HG03103 (cell line): ENCODE measurements at regions not wholly inside any gene's neighbourhood (a gene's known extent, or its start where the extent isn't known, plus 50 kb on each side); places are given as distances from the start of the nearest gene placed in this dataset.
"Not testable (repeated sequence)": the region's sequence is repeated elsewhere in the genome, so short reads cannot be mapped to it uniquely, and the experiment has no call there.

Experiments used
- ATAC-seq: cut with Tn5 transposase; IDR thresholded peaks from one replicate; pipeline ENCODE4 v1.9.1; 2021; ENCODE audit warnings: low read depth; ENCODE audit not compliant: unreplicated experiment

DNA sequence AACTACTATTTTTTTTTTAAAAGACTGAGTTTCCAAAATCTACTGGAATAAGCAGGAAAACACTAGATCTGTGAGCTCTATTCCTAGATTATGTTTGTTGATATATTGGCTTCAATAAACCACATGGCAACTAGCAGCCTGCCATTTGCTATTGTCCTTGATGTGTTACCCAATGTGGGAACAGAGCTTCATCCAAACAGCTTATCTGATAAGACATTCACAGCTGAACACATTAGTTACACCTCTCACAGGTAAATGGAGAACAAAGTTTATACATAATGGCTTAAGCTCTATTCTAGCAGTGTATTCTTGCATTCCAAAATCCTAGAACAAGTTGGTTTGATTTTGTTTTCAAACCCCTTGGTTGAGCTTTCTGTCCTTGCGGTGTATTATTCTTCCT, 642.1 kb downstream of the TLE1 start:
- no peak for ATAC-seq

DNA sequence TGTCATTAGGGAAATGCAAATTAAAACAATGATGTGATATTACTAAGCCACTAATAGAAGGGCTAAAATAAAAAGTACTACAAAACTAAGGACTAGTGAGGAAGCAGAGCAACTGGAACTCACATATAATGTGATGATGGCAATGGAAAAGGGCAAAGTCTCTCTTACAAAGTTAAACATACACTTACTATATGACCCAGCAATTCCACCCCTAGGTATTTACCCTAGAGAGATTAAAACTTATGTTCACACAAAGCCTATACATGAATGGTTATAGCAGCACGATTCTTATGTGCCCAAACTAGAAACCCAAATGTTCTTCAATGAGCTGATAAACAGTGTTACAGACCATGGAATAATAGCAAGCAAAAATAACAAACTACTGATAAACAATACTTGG, 643.7 kb downstream of the TLE1 start:
- no peak for ATAC-seq

DNA sequence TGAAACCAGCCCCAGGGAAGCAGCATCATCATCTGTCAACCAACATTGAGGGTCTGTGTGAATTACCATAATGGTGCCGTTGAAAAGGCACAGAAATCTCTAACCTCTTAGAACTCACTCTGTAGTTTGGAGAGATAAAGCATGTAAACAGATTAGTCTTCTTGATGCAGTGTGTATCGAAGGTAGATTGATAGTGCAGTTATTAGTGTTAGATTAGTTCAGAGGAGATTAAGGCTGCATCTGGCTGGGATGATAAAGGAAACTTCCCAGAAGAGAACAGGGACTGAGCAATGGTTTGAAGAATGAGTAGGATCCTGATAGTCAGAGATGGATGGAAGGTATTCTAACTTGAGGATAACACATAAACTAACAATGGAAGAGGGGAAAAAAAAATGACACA, 651.5 kb downstream of the TLE1 start:
- ATAC-seq, result no peak

DNA sequence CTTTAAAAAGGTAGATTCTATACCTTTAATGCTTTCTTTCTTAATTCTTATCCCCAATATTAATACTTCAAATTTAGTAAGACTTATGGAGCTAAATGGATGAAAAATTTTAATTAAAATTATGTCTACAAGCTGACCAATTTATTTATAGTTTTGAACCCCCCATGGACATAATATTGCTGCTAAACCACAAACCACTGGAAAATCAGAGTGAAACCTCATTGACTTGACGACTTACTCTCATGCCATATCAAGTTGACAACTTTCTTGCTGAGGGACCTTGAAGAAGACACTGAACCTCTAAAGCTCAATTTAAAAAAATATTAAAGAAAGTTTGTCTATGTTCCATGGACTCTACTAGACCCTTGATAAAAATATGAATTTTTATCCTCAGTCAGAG, 653.7 kb downstream of the TLE1 start:
- no peak for ATAC-seq

DNA sequence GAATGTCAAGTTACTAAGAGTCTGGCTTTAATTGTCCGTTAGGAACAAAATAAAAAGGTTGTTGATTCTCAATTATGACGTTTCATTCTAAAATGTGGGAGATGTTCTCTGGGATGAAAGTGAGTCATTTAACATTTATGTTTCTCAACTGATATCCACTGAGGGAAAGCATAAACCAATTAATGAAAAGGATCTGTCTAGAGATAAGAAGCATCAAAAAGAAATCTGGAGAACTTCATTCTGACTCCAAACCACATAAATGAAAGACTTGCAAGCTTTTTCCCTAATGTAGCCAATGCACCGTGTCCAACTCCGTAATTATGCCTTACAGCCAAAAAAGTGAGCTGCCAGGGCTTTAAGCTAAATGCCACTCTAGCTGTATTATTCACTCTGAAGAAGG, 654.2 kb downstream of the TLE1 start:
- ATAC-seq, result no peak

DNA sequence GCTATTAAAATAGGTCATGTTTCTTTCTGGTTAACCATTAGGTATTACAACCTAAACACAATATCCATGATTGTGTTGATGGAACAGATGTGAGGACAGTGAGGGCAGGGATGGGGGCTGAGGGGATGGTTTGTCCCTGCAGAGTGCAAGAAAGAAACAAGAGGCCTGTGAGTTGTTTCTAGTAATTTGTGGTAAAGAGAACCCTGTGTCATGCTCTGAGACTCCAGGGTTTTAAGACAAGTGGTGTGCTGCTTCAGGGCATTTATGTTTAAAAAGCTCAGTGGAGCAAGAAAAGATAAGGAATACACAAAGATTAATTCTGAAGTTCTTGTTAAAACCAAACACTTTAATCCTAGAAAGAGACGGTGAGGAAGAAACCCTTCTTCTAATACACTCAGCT, 656.5 kb downstream of the TLE1 start:
- no peak for ATAC-seq

DNA sequence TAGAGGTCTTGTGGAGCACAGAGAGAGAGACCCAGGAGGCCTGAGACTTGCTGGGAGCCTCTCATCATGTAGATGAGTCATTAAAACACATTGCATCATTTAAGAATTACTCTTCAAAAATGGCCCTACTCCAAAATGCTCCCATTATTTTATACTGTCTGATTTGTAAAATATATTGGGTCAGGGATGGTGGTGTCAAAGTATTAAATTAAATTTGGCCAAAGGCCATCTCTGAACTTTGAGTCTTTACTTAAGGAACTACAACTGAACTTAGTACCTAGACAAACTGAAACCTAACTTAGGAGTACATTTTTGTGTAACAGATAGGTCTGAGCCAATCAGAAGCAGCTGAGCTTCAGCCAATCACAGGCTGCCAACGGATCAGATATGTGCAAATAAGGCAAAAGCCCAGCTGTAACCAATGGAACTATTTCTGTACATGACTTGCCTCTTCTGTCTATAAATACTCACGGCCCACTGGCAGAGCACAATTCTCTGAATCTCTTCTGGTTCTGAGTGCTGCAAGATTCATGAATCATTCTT, 657.2 kb downstream of the TLE1 start:
- ATAC-seq, result no peak

DNA sequence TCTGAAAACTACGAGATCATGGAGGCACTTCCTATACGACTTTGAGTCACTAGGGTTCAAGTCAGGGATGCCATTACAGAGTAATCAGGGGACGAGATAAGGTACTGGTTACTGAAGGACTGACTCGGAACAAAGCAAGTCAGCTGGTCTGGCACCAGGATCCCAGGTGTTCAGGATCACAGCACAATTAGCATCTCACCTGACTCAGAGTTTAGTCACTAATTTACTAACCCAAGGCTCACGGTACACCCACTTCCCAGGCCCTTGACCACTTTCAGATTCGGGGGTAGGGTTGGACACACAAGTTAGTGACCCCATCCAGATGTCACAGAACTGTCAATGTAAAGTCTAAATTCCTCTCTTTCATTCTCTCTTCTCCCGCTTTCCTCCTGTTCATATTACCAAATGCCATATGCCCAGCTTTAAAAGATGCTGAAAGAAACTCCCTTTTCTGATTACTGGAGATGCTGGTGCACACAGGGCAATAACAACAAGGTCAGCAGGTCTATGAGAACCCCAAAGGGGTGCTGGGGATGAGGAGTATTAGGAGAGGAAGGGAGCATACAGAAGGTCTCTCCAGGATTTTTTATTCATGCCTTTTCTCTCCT, 657.8 kb downstream of the TLE1 start:
- no peak for ATAC-seq

DNA sequence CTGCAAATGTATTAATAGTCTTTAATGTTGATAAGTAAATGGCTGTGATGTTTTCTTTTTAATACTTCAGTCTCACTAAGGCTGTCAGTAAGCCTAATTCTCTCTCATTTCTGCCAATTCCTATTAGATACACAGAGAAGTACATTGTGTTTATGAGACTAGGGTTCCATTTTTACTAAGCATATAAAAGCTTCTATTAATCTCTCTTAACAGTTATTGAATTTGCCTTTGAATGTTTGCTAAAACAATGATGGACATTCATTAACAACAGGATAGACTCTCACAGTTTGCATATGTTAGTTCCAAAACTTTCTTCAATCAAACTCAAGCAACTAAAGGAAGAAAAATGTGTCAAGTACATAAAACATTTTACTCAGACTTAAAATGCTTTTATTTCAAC, 659.3 kb downstream of the TLE1 start:
- no peak for ATAC-seq

DNA sequence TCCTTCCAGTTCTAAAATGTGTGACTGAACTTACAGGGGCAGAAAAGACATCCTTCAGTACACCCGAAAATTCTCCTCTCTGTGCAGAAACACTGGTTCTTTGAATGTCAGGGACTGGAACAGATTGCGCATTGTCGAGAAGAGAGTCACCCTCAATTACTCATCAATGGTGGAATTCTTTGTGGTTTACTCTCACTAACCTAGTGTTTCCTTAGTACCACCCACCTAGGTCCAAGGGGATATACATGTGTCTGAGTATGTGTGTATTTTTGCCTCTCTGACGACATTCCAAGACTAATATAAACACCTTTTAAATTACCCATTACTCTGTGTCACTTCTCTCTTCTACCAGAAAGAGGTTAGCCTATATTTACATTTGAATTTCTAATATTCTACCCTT, 660.8 kb downstream of the TLE1 start:
- ATAC-seq, result no peak

DNA sequence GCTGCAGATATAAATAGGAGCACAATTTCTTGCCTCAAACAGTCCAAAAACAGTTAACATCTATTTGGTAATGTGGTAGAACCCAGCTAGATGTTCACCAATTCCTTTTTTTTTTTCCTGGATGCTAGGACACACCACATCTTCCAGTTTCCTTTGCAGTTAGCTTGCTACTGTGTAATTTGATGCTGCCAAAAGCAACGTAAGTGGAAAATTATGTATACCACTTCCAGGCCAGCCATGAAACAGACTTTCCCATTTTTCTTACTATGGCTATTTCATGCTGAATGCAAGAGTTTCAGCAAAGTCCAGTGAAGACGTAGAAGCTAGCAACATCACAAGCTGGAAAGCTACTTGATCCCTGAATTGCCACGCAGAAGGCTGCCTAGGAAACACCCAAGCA, 667.2 kb downstream of the TLE1 start:
- ATAC-seq, result no peak

DNA sequence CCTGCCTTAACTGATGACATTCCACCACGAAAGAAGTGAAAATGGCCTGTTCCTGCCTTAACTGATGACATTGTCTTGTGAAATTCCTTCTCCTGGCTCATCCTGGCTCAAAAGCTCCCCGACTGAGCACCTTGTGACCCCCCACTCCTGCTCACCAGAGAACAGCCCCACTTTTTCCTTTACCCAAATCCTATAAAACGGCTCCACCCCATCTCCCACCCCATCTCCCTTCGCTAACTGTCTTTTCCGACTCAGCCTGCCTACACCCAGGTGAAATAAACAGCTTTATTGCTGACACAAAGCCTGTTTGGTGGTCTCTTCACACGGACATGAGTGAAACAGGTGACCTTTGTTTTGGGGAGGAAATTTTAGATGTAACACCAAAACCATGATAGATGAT, 674.4 kb downstream of the TLE1 start:
- not testable (repeated sequence) for ATAC-seq

DNA sequence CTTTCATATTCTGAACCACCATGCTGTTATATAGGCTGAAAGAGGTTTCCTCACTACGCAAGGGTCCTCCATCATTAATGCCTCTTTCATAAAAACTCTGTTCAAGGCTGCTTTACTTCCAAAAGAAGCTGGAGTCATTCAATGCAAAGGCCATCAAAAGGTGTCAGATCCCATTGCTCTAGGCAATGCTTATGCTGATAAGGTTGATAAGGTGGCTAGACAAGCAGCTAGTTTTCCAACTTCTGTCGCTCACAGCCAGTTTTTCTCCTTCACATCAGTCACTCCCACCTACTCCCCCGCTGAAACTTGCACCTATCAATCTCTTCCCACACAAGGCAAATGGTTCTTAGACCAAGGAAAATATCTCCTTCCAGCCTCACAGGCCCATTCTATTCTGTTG, 676.2 kb downstream of the TLE1 start:
- ATAC-seq, result not testable (repeated sequence)

DNA sequence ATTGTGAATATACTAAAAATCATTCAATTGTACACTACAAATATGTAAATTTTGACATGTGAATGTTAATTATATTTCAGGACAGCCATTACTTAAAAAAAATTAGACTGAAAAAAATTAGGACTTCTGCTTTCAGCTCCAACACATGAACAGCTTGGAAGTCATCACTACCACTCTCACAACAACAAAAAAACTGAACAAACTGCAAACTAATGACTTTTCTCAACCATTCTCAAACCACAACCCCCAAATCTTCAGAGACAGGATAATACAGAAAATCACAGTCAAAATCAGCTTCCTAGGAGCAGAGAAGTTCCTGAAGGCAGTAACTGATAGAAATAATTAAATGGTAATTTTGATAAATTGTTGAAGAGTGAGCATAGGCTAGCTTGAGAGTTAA, 686.4 kb downstream of the TLE1 start:
- ATAC-seq, result no peak

DNA sequence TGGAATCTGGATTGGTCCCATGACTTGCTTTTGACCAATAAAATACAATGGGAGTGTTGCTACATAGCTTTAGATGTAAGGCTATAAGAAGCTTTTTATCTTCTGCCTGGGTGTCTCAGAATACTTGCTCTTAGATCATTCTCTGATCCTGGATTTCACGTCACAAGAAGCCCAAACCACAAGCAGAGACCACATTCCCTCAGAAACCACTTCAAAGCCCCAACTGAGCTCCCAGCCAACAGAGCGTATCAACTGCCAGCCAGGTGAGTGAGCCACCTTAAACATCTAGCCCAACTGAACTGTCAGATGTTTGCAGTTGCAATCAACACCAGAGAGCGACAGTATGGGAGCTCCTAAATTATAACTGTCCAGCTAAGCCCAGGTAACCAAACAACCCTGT, 687.1 kb downstream of the TLE1 start:
- no peak for ATAC-seq

DNA sequence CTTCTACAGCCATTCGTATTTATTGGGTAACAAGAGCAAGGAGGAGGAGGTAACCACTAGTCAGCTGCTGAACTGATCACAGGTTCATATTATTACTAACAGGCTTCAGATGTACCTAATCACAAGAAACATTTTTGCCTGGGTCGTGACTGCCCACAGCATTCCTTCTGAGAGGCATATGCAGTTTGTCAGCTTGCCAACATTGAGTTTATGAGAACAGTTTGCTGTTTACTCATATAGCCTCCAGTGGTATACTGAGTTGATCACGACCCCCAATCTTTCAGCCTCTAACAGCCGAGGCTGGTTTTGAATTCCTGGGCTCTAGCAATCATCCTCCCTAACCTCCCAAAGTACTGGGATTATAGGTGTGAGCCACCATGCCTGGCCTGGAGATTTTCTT, 693.6 kb downstream of the TLE1 start:
- no peak for ATAC-seq

DNA sequence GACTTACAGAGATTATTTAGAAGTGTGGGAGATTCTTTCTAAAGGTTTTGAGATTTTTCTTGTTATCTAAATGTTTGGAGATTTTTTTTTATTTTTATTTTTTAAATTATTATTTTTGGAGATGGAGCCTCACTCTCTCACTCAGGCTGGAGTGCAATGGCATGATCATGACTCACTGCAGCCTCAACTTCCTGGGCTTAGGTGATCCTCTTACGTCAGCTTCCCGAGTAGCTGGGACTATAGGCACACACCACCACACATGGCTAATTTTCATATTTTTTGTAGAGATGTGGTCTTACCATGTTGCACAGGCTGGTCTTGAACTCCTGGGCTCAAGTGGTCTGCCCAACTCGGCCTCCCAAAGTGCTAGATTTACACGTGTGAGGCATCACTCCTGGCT, 694.5 kb downstream of the TLE1 start:
- ATAC-seq, result no peak

DNA sequence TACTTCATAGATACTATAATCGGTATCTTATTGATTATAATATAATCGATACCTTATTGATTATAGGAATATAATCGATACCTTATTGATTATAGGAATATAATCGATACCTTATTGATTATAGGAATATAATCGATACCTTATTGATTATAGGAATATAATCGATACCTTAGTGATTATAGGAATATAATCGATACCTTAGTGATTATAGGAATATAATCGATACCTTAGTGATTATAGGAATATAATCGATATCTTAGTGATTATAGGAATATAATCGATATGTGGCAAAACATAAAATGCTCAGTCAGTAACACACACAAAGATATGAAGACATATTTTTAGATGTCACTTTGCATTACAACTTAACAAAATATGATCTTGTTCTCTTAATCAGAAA, 703.8 kb downstream of the TLE1 start:
- not testable (repeated sequence) for ATAC-seq

DNA sequence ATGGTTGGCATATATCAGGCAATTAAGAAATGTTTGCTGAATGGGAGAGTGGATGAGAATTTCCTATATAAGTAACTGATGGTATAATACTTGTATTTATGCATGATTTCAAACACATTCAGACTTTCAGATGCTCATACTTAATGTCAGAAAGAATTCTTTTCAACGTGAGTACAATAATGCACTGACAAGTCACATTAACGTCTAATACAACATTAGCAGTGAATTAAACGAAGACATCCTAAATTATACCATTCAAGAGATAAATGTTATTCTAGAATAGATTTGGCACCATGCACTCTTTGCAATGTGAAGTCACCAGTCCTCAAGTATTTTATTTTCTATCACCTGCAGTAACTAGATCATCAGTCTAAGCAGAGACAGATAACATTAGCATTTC, 712.9 kb downstream of the TLE1 start:
- ATAC-seq, result no peak

DNA sequence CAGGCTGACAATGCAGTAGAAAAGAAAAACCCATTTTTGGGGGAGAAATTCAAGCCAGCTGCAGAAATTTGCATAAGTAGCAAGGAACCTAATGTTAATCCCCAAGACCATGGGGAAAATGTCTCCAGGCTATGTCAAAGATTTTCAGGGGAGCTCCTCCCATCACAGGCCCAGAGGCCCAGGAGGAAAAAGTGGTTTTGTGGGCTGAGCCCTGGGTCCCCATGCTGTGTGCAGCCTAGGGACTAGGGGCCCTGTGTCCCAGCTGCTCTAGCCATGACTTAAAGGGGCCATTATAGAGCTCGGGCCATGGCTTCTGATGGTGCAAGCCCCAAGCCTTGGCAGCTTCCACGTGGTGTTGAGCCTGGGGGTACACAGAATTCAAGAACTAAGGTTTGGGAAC, 719.0 kb downstream of the TLE1 start:
- ATAC-seq, result not testable (repeated sequence)

DNA sequence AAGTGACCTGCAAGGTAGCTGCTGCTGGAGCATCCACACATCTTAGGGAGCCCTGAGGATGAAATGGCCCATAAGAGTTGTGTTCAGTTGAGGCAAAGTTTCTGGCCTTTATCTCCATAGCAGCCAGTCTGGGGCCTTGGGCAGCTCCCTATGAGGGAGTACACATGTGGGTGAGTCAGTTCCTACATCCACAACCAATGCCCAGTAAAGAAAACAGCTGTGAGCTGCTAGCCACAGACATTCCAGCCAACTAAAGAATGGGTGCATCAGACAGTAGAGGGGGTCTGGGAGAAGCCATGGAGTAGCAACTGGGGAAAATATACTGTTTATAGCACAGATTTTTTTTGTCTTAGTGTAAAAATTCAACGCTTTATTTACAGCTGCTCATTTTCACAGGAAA, 720.7 kb downstream of the TLE1 start:
- ATAC-seq, result no peak

DNA sequence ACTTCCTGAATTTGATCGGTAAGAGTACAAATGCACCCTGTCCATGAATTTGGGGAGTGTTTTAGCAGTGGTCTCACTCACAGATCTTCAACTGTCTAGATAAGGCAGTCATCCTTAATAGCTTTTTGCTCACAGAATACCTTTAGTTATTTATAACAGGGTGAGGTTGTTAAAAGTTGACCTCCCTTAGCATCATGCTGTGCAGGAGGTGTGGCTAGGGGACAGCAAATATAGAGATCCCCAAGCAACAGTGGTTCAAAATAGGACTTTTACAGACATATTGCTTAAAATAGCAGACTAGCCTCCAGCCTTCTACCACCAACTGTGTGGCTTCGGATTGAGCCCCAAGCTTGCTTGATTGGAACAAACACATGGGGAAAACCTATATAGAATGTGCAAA, 724.4 kb downstream of the TLE1 start:
- ATAC-seq, result no peak

DNA sequence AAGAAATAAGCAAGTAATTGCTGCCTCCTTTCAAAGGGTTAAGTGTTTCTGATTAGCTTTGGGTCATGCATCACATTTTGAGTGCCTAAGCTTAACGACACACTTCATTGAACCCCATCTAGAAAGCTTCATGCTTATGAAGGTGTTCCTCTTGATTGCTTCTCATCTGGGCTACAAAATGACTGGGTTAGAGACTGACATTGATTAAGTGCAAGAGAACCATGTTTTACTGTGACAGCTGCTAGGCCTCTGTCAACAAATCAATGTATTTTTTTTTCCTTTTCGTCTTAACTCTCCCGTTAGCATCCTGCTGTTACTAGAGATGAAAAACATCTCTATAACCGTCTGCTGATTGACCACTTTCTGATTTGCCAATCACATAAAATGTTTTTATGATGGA, 725.0 kb downstream of the TLE1 start:
- ATAC-seq, result no peak
